Endodermal cell (in vitro differentiated cells): ENCODE measurements at regions not wholly inside any gene's neighbourhood (a gene's known extent, or its start where the extent isn't known, plus 50 kb on each side); places are given as distances from the start of the nearest gene placed in this dataset.

ENCODE experiments used
- DNase-seq: peaks from one replicate; pipeline ENCODE4 v3.0.0-alpha.2; 2017
- H3K27ac ChIP-seq: 2 replicates; pipeline ENCODE4 v1.5.1; 2013; ENCODE audit warnings: mild to moderate bottlenecking, low read depth, low read length, moderate library complexity
- H3K27me3 ChIP-seq: 2 replicates; pipeline ENCODE4 v1.6.1; 2013; ENCODE audit warnings: mild to moderate bottlenecking, low read length, moderate library complexity; ENCODE audit not compliant: insufficient read depth, control insufficient read depth, poor library complexity, severe bottlenecking
- H3K36me3 ChIP-seq: 2 replicates; pipeline ENCODE4 v1.7.0; 2013; ENCODE audit warnings: mild to moderate bottlenecking, low read length, moderate library complexity; ENCODE audit not compliant: control insufficient read depth, insufficient read depth
- H3K4me1 ChIP-seq: one replicate; pipeline ENCODE4 v1.7.0; 2013; ENCODE audit warnings: low read length; ENCODE audit not compliant: control insufficient read depth, insufficient read depth
- H3K4me3 ChIP-seq: 2 replicates; pipeline ENCODE4 v1.5.1; 2013; ENCODE audit warnings: mild to moderate bottlenecking, low read length, moderate library complexity
- H3K9ac ChIP-seq: 2 replicates; pipeline ENCODE4 v1.6.1; 2013; ENCODE audit warnings: mild to moderate bottlenecking, low read length, moderate library complexity; ENCODE audit not compliant: poor library complexity, severe bottlenecking; ENCODE audit errors: extremely low read depth
- H3K9me3 ChIP-seq: 2 replicates; pipeline ENCODE4 v1.6.1; 2013; ENCODE audit warnings: mild to moderate bottlenecking, low read length, moderate library complexity; ENCODE audit not compliant: control insufficient read depth
- H3K27ac Mint-ChIP-seq: 2 replicates; pipeline ENCODE4 v1.8.0; 2020; ENCODE audit warnings: mixed read lengths
- H3K27me3 Mint-ChIP-seq: 2 replicates; pipeline ENCODE4 v1.8.0; 2021; ENCODE audit warnings: mild to moderate bottlenecking, mixed read lengths; ENCODE audit not compliant: insufficient read depth
- H3K36me3 Mint-ChIP-seq: 2 replicates; pipeline ENCODE4 v1.8.0; 2020; ENCODE audit warnings: low read depth, mixed read lengths
- H3K4me1 Mint-ChIP-seq: 2 replicates; pipeline ENCODE4 v1.8.0; 2020; ENCODE audit warnings: mixed read lengths
- H3K4me3 Mint-ChIP-seq: 2 replicates; pipeline ENCODE4 v1.8.0; 2020; ENCODE audit warnings: mild to moderate bottlenecking, moderate library complexity, mixed read lengths
- H3K9me3 Mint-ChIP-seq: 2 replicates; pipeline ENCODE4 v1.8.0; 2020; ENCODE audit warnings: mild to moderate bottlenecking, mixed read lengths
- CTCF ChIP-seq: fragments of 200-600 bp; sonication (generic); conservative IDR thresholded peaks from 2 replicates; pipeline ENCODE4 v1.5.0; 2021; ENCODE audit warnings: antibody characterized with exemption, mild to moderate bottlenecking
- WGBS, 2 experiments: methylation state at CpG; one replicate each; pipeline versions ENCODE4 v1.1.5 to v1.1.7; 2013; ENCODE audit warnings: missing lambda C conversion rate in 2 of 2, mixed read lengths in 1 of 2; ENCODE audit not compliant: insufficient coverage in 1 of 2, insufficient read length in 1 of 2; 5-methylcytosine and 5-hydroxymethylcytosine counted together

GRCh38 chr10:10551596-10552301, 465.9 kb upstream of the CELF2 start:
- no peaks in the 10 kb centered on the region for H3K9me3 Mint-ChIP-seq
- H3K4me1 Mint-ChIP-seq = peaks cover 36% of the 10 kb centered on the region
- no peak overlapping the region for H3K4me3 ChIP-seq
- H3K27me3 ChIP-seq = no peaks in the 10 kb centered on the region
- H3K4me1 ChIP-seq = peaks cover 16% of the 10 kb centered on the region
- no peak for TF ChIP-seq CTCF
- H3K9ac ChIP-seq = no peak overlapping the region
- DNase-seq = no peak
- no peaks in the 10 kb centered on the region for H3K9me3 ChIP-seq
- WGBS, 2 experiments = 87 to 90% methylated on average over 5 to 10 of the region's 10 CpGs
- H3K36me3 ChIP-seq = no peaks in the 10 kb centered on the region
- no peak overlapping the region for H3K27ac ChIP-seq
- no peaks in the 10 kb centered on the region for H3K27me3 Mint-ChIP-seq
- no peak overlapping the region for H3K4me3 Mint-ChIP-seq
- no peak overlapping the region for H3K27ac Mint-ChIP-seq
- H3K36me3 Mint-ChIP-seq = no peaks in the 10 kb centered on the region

- Mint-ChIP-seq H3K36me3 (no peaks in the 10 kb centered on the region), H3K4me3 (no peak overlapping the region), H3K9me3 (peaks cover 1% of the 10 kb centered on the region), H3K27me3 (no peaks in the 10 kb centered on the region), H3K27ac (no peak overlapping the region), H3K4me1 (peaks cover 36% of the 10 kb centered on the region)
- DNase-seq = no peak
- Histone ChIP-seq H3K9ac (no peak overlapping the region), H3K4me3 (no peak overlapping the region), H3K9me3 (no peaks in the 10 kb centered on the region), H3K27me3 (no peaks in the 10 kb centered on the region), H3K36me3 (no peaks in the 10 kb centered on the region), H3K4me1 (peaks cover 16% of the 10 kb centered on the region), H3K27ac (no peak overlapping the region)
- no peak for TF ChIP-seq CTCF
- WGBS, 2 experiments = 93% methylated on average over 3 of the region's 3 CpGs
These were observed 464.7 kb upstream of the CELF2 start for GRCh38 chr10:10552948-10553347.

GRCh38 chr10:10564081-10564794, 453.4 kb upstream of the CELF2 start:
- Histone ChIP-seq H3K9ac (no peak overlapping the region), H3K27ac (no peak overlapping the region), H3K9me3 (peaks cover 13% of the 10 kb centered on the region), H3K4me1 (no peaks in the 10 kb centered on the region), H3K36me3 (no peaks in the 10 kb centered on the region), H3K27me3 (no peaks in the 10 kb centered on the region), H3K4me3 (no peak overlapping the region)
- TF ChIP-seq CTCF = no peak
- Mint-ChIP-seq H3K27me3 (peaks cover 12% of the 10 kb centered on the region), H3K27ac (no peak overlapping the region), H3K9me3 (peaks cover 3% of the 10 kb centered on the region), H3K36me3 (no peaks in the 10 kb centered on the region), H3K4me1 (peaks cover 13% of the 10 kb centered on the region), H3K4me3 (no peak overlapping the region)
- DNase-seq = no peak
- 82 to 96% methylated on average over 3 to 10 of the region's 10 CpGs for WGBS, 2 experiments
